RWPE1 (cell line): ENCODE measurements at regions not wholly inside any gene's neighbourhood (a gene's known extent, or its start where the extent isn't known, plus 50 kb on each side); places are given as distances from the start of the nearest gene placed in this dataset.

ENCODE experiments used
- CTCF ChIA-PET: fragments of 350-600 bp; sonication (Branson Sonifier 250); formaldehyde crosslinking; extraction: SDS; loops from one replicate; lab custom pipeline; 2021; lab: Yijun Ruan, JAX
- POLR2A ChIA-PET: fragments of 400-600 bp; formaldehyde crosslinking; extraction: SDS; loops from one replicate; lab custom pipeline; 2020; ENCODE audit warnings: antibody characterized with exemption; ENCODE audit not compliant: low non-redundant PET; lab: Yijun Ruan, JAX
- DNase-seq: peaks from one replicate; pipeline ENCODE4 v3.0.0; 2012; ENCODE audit warnings: low spot score
- H3K27ac ChIP-seq: fragments of 450-650 bp; 2 replicates; pipeline ENCODE4 v1.5.1; 2017
- CTCF ChIP-seq: fragments of 450-650 bp; conservative IDR thresholded peaks from 2 replicates; pipeline ENCODE4 v1.5.1; 2017; ENCODE audit warnings: low read depth, mild to moderate bottlenecking

GRCh38 chr11:31875866-31876560, 64.9 kb upstream of the PAX6 start:
- ChIA-PET POLR2A (no interaction called here), CTCF (interaction anchor here (0.5 to 0.6 kb wide), 2 partner anchors 672 to 1841 kb away, joined by 3 read pairs; no protein-coding TSS in a partner anchor)
- no peak for TF ChIP-seq CTCF
- DNase-seq = no peak
- no peak overlapping the region for H3K27ac ChIP-seq

DNA sequence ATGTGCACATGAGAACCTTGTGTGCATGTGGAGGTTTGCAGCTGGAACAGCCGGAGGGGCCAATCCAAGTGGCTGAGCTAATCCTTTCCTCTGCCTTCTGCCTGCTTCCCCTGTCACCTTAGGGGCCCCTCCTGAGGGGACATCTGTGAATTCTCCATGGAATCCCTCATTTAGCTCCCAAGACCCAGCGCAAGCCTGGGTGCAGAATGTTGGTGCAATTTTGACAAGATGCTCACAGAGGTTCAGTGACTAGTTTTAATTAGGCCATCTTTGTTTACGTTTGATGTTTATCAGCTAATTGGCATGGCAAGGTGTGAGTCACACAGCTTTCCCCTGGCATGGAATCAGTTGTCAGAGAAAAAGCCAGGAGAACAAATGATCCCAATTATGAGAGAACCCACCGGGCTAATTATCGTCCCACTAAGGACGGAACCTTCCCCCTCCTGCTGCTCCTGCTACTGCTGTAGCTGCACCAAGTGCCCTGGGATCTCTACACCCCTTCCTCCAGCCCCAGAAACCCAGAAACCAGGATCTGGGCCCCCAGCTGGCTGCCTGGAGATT, 63.6 kb upstream of the PAX6 start:
- no peak for TF ChIP-seq CTCF
- no peak overlapping the region for H3K27ac ChIP-seq
- ChIA-PET POLR2A (no interaction called here), CTCF (interaction anchor here (0.6 kb wide), 1 partner anchor 15 kb away, joined by 3 read pairs; no protein-coding TSS in a partner anchor)
- DNase-seq = no peak

DNA sequence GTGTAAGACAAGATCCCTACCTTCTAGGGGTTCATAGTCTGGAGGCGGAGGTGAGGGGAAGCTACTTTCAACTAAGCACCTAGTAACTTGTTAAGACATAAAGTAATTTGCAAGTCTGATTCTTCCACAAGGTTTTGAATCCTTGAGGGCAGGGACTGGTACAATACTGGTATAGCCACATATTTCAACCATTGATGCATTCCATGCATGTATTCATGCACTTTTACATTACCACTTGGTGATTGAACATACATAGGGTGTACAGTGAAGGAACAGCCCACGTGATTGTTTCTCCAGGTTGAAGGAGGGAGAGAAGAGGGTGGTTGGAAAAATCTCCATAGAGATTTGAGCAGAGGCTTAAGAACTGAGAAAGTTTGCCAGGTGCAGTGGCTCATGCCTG, 62.0 kb upstream of the PAX6 start:
- CTCF ChIA-PET = interaction anchor here (1.0 kb wide), 1 partner anchor 13 kb away, joined by 6 read pairs; no protein-coding TSS in a partner anchor
- POLR2A ChIA-PET = no interaction called here
- no peak for TF ChIP-seq CTCF
- H3K27ac ChIP-seq = no peak overlapping the region
- no peak for DNase-seq

DNA sequence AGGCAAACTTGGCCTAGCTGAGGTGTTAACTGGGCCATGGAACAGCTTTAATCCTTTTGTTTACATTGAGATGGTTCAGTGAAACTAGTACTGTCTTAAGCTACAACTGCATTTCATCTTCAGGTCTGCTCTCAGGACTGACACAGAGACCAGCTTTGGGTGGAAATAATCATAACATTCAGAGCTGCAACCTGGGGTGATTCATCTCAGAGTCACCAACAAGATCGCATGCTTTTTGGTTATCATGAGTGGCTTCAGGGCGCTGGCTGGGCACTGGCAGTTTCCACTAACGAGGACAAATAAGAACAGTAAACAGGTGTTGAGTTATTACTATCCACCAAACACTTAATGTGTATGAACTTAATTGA, 60.9 kb upstream of the PAX6 start:
- no peak for TF ChIP-seq CTCF
- H3K27ac ChIP-seq = no peak overlapping the region
- ChIA-PET CTCF (interaction anchor here (0.5 kb wide), 1 partner anchor 632 kb away, joined by 3 read pairs; no protein-coding TSS in a partner anchor), POLR2A (no interaction called here)
- no peak for DNase-seq

GRCh38 chr11:31871310-31872075, 60.4 kb upstream of the PAX6 start:
- CTCF ChIA-PET = interaction anchor here (0.5 to 1.4 kb wide), 4 partner anchors 11 to 632 kb away, joined by 3 to 5 read pairs (median 3); no protein-coding TSS in a partner anchor
- TF ChIP-seq CTCF = no peak
- no peak overlapping the region for H3K27ac ChIP-seq
- no peak for DNase-seq
- POLR2A ChIA-PET = no interaction called here

DNA sequence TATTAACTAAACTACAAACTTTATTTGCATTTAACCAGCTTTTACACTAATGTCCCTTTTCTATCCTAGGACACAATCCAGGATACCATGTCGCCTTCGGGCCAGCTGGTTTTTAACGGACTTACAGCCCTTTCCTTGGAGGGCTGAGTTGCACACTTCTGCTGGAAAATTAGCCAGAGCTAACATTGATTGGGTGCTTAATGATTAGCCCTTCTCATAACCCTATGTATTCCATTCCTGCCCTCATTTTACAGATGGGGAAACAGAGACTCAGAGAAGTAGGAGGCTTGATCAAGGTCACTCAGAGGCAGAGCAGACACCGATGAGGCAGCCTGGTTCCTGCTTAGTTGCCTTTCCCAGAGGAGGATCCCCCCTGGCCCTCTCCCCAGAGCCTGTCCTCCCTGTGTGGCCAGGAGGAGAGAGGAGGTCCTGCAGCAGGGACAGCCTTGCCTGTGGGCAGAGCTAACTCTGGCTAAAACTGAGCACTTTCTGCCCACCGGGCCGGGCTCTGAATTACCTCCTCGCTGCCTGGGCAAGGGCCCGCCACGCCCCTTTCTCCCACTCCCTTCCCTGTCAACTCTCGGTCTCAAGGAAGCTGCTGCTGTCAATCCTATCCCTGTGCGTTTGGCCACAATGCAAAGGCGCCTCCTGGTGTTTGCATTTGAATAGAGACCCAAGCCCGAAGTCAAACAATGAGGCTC, 59.6 kb upstream of the PAX6 start:
- POLR2A ChIA-PET = no interaction called here
- H3K27ac ChIP-seq = no peak overlapping the region
- peak; percentile 49 for TF ChIP-seq CTCF
- CTCF ChIA-PET = interaction anchor here (0.6 to 1.4 kb wide), 4 partner anchors 10 to 635 kb away, joined by 3 to 5 read pairs (median 3); no protein-coding TSS in a partner anchor
- DNase-seq = peak; percentile 26
